GM04504 (cell line): ENCODE measurements at regions not wholly inside any gene's neighbourhood (a gene's known extent, or its start where the extent isn't known, plus 50 kb on each side); places are given as distances from the start of the nearest gene placed in this dataset.

Experiments used
- DNase-seq: peaks from one replicate; pipeline ENCODE4 v3.0.0-alpha.2; 2012; ENCODE audit warnings: low read depth

DNA sequence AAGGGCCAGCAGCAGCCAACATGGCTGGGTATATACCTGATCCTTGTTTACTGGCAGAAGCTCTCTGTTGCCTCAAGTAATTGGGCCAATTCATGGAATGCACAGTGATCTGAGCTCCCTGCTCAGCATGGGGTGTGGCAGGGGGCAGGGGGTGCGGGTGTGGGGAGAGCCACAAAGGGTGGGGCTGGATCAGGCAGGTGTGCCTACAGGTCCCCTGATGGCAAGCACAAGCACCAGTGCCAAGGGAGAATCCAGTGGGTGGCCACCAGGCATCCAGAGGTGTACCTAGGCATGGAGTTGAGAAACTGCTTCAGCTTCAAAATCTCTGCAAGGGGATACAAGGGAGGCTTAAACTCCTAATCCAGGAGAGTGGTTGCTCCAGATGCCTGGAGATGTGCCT, 235.8 kb upstream of the TLE4 start:
- no peak for DNase-seq

DNA sequence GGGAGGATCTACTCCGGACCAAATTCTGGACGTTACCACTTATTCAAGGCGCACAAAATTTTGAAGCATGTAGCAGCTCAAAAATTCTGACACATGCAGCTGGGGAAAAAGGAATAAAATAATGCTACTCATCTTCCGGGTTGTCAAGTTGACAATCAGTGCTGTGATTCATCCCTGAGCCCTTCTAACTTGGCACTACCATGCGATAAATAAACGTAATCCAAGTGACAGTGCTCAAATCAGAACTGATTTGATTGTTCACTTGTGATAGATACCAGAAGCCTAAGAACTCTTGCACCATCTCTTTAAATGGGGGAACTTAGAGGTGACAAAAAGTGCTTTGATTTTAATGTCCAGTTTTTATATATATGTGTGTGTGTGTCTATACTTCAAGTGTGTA, 230.2 kb upstream of the TLE4 start:
- DNase-seq = no peak

DNA sequence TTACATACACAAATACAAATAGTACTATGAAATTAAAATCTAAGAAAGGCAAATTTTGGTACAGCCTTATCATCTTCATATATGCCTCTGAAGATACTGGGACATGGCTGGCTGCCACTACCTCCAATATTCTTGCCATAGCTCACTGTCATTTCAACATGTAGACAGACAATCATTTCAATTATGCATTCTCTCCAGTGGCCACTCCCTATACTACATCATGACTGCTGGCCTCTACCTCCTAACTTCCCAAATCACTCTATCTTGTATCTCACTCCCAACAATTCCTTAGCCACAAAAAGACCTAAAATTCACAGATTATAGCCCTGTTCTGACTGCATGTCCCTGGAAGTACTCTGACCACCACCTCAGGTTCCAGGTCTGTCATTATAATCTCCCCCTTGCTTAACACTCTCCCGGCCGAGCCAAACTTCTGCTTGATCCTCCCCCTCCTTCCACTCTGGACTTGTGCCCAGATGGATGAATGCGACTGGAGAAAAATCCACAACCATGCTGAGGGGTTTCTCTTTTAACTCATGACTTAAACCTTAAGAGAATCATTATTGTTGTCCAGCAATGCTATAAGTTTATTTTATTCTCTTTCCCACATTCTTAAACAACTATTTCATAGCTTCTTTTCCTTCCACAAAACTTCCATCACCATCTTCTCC, 225.3 kb upstream of the TLE4 start:
- DNase-seq = no peak

DNA sequence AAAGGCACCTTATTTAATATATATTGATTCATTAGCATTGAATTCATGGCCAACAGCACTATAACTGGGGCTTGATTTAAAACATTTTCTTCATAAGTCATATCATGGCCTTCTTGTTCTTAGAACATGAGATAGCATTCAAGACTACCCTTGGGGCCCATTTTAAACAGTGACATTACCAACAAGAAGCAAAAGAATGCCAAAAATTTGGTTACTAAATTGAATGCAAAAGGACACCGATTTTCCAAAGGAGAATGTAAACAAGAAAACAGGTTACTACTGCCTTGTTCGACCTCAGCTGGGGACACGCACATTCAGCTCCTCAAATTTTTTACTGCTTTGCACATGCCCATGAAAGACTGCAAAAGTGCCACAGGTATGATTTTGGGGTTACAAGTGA, 219.4 kb upstream of the TLE4 start:
- DNase-seq = no peak

DNA sequence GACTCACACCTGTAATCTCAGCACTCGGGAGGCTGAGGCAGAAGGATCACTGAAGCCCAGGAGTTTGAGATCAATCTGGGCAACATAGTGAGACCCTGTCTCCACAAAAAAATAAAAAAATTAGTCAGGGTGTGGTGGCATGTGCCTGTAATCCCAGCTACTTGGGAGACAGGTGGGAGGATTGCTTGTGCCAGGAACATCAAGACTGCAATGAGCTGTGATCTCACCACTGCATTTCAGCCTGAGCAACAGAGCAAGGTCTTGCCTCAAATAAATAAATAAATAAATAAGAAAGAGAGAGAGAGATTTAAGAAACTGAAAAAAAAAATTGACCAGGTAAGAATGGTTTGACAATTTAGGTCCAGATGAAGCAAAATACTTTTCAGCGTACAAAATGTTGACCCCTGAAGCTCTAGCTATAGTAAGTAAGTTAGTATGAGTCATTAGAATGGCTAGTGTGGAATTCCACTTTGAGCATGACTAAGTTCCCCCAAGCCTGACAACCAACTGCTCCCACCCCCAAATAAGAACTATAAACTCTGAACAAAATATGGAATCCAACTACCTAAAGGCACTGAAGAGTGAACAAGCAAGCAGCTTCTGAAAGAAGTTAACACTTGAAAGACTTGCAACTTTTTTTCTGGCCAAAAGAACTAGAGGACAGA, 217.8 kb upstream of the TLE4 start:
- DNase-seq = peak; percentile 10

DNA sequence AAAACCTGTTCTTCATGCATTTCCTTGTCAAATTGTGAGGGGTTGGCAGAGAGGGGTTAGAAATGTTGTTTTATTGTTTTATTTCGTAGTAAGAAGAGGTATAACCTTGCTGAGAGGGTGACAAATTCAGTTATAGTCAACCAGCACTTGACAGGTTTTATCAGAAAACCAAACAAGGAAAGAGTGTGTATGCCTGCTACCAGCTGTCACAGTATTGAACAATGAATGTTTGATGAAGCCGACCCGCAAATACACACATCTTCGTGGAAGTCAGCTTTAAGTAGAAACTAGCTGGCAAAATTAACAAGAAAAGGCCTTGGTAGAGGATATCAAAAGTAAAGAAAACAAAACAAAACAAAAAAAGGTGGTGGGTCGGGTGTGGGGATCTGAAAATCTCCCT, 214.6 kb upstream of the TLE4 start:
- DNase-seq = no peak

DNA sequence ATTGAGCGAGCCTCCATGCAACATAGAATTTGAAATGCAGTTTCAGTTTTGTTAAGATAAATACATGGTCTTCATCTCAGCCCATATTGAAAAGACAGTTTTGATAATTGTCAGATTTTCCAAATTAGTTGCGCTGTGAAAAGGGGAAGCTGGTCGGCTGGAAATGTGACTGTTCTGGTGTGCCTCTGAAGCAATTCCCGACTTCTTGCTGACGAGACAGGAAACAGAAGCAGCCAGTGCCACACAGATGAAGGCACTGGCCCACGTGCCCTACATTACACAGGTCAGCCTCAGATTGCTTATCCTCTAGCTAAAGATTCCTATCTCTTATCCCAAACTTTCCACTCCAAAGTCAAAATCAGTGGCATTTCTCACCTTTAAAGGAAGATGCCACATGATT, 214.1 kb upstream of the TLE4 start:
- no peak for DNase-seq

DNA sequence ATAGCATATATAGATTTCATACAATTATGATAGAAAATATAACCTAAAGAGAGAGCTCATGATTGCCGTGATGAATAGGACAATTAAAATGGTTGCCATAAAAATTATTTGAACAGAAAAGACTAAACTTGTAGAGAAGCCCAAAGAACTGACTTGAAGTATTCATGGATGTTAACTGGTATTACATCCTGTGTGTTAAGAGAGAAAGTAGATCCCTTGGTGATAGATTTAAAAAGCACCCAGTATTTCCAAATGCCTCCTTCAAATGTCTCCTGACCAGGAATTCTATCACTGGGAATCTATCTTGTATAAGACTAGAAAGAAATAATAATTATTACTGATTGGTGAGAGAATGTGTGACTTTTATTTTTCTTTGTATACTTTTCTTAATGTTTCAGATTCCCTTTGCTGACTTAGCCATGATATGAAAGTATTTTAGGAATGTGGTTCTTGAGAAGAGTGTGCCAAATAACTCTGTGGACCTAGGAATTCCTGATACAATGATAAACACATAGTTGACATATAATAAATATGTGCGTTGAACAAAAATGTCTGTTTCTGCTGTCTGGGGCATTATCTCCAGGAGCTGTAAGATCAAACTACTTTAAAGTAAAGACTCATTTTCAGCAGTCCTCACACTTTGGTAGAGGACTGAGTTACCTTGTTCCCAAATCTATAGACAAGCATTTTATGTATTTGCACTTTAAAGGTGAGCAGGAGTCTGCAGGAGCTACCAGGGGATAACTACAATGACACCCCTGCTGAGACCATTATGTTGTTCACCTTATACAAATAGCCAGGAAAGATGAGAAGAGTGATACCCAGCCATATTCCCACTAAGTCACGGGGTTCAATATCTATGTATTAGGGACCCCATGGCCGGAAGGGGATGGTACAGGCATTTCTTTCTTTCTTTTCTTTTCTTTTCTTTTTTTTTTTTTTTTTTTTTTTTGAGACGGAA, 211.1 kb upstream of the TLE4 start:
- DNase-seq = no peak

DNA sequence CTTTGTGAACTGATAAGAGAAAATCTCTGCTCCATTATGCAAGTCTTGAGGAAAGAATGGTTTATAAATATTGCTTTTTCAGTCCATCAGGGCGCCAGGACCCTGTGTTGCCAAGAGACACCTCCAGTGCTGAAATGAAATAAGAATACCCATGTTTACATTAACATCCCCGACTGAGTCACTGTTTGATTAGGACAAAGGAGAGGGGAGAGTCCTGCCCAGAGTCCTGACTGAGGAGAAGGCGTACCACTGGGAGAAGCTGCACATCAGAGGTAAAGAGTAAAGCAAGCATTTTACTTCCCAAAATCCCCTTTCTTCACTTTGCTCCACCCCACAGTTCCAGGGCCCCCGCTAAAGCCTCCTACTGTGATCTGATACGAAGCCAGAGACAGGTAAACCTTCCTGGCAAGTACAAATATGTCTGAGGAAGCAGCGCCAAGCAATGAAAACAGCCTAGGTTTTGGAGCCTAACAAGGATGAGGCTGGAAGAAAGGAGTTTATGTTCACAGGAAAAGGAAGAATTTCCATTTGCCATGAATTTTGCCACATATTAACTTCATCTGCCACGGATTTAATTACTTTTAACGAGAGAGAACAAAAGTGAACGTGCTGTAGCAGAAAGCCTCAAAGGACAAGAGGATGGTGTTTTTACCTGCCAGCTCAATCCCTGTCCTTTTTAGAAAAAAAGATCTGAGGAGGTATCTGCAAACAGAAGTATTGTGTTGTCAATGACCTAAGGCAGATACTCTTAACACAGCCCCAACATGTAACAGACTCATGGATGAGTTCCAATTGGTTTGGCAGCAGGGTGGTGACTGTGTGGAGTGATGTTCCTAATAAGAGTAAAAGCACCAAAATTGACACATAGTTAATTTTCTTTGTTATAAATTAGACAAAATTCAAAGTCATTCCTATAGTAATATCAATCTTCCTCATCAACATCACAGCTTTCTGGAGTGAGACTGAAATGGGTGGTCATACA, 209.4 kb upstream of the TLE4 start:
- DNase-seq = no peak

DNA sequence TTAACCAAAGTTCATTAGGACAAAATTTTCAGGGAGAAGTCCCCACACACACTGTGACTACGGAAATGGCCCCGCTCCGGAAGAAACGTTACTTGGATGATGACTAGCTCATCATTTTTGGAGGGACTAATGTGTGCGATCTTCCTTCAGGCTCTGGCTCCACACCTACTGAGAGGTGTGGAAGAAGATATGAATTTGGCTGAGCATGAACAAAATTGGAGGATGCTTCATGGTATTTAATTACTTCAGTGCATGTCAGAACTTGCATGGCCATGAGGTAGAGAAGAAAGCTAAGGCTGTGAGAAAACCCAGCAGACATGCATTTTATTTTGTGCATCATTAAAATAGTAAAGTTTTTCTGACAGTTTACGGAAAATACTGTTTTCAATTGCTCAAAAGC, 202.1 kb upstream of the TLE4 start:
- DNase-seq = no peak

DNA sequence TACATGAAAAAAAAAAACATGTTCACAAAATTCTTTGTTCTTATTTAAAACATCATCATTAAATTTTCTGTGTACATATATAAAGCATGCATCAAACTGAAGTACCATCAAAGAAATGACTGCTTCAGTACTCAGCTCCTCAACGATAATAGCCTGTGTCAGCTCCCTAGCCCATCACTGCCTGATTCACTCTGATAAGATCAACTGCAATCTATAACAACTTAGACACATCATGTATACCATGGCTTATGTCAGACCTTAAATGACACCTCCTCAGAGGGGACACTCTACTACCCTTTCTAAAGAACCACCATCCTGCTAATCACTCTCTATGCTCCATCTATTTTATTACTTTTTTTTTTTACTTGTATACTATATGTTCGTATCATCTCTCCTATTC, 200.5 kb upstream of the TLE4 start:
- DNase-seq = no peak

DNA sequence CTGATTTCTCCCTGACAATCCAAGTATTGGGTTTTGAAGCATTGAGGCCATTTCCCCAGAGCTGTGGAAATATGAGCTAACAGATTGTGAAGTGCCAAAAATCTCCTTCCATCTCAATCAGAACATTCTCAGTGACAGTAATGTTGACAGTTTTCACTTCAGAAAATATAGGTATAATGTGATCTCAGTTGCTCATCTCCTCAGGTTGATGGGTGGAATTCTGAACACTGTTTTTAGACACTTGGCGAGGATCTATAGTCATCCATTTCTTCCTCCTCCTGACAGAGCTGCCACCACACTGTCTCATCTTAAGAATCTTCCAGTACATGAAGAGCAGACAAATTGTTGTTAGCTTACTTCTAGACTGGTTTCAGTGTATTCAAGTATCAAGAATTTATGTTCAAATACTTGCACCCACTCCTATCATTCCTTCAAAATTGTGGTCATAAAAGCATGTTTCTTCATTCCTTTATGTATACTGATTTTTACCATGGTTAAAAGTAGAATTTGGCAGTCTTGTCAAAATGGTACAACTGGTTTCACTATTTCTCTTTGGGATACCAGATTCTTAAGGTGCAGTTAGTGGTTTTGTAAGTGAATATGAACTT, 199.7 kb upstream of the TLE4 start:
- no peak for DNase-seq

DNA sequence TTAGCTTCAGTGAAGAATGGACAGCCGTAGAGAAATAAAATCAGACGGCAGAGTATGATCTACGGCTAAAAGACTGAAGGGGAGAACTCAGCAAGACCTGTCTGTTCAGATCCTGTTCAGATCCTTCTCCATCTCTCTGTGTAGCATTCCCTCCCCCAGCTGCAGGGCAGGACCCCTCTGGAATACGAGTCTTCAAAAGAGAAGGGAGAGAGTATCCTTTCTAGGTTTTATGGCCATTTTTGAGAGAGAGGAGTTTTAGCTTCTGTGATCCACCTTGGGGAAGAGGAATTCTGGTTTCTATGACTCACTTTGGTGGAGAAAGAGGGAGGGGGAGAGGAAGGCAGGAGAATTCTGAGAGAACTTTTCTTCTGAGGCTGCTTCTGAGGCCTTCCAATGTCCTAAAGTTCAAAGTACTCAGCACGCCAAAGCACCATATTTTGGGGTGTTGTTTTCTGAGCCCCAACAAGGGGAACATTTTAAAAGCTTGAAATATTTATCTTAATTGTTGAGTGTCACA, 194.4 kb upstream of the TLE4 start:
- DNase-seq = no peak

DNA sequence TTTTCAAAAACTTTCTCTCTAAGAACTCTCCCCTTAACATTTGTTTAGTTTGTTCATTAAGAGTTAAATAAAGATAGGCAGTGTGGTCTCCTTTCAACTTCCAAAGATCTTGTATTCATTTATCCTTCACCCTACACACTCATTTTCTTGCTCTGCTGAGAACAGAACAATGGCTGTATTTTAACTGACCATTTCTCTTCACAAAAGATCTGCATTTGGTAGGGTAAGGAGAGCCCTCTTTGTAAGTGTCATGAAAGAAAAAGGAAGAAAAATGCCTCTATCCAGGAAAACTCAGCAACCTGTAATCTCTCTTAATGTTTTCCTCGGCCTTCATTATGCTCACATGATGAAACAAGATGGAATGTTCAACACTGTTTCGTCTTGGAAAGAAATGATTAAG, 193.7 kb upstream of the TLE4 start:
- DNase-seq = no peak

DNA sequence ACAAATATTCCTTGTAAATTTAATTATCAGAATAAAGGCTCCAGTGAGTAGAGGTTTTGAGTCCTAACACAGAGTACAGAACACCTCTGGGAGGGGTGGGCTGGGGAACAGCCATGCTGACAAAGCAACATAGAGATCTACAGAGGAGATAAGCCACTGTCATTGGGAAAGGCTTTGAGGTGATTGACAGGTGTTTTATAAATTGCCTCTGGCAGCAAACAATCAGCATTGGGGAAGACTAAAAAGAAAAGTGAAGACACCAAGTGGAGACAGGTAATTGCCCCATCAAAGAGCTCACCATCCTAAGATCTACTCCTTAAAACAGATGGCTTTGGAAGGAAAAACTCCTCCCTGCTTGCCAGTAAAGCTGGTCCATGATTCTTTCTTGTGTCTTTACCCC, 189.7 kb upstream of the TLE4 start:
- no peak for DNase-seq

DNA sequence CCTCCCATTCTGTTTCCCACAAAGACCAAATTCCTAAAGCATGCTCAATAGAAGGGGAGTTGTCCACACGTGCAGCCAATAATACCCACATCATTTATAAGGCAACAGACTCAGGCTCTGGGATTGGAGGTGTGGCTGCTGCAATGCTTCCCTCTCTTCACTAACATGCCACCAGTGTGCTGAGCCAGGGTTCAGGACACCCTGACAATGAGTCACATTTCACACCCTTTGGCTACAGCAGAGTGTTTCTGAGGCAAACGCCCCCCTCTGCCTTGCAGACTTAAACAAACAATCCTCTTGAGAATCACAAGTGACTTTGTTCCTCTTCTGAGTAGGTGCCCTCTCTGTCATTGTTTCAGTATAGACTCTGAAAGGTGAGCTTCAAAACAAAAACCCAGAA, 189.3 kb upstream of the TLE4 start:
- no peak for DNase-seq

DNA sequence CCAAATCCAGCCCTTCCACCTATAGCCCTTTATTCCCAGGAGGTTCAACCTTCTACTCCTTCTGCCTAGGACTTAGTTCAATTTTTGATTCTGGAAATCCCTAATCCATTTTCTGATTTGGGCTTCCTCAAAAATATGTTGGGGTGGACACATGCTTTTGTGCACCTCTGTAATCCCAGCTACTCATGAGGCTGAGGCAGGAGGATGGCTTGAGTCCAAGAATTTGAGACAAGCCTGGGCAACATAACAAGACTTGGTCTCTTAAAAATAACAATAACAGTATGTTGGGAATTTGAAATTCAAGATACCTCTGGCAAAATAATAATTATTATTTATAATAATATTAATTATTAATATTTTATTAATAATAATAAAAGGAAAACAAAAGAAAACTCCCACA, 188.7 kb upstream of the TLE4 start:
- DNase-seq = no peak

DNA sequence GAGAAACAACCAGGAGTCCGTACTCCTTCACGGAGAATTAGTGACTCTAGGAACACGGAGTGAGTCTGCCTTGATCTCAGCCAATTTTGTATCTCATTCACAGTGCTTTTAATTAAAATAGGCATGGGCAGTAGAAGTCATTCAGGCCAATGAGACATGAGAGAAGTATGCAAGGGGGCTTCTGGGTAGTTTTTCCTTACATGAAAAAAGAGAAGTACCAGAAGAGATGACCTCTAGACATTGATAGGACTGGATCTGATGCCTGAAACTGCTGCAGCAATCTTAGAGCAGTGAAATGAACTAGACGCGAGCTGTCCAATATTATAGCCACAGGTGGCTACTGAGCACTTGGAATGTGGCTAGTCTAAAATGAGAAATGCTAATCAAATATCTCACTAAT, 187.7 kb upstream of the TLE4 start:
- no peak for DNase-seq

DNA sequence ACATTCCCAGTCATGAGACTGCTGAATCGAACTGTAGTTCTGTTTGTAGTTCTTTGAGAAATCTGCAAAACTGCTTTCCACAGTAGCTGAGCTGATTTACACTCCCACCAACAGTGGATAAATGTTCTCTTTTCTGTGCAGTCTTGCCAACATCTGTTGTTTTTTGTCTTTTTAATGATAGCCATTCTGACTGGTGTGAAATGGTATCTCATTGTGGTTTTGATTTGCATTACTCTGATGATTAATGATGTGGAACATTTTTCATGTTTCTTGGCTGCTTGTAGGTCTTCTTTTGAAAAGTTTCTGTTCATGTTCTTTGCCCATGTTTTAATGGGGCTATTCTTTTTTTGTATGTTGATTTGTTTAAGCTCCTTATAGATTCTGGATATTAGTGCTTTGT, 187.3 kb upstream of the TLE4 start:
- DNase-seq = no peak

DNA sequence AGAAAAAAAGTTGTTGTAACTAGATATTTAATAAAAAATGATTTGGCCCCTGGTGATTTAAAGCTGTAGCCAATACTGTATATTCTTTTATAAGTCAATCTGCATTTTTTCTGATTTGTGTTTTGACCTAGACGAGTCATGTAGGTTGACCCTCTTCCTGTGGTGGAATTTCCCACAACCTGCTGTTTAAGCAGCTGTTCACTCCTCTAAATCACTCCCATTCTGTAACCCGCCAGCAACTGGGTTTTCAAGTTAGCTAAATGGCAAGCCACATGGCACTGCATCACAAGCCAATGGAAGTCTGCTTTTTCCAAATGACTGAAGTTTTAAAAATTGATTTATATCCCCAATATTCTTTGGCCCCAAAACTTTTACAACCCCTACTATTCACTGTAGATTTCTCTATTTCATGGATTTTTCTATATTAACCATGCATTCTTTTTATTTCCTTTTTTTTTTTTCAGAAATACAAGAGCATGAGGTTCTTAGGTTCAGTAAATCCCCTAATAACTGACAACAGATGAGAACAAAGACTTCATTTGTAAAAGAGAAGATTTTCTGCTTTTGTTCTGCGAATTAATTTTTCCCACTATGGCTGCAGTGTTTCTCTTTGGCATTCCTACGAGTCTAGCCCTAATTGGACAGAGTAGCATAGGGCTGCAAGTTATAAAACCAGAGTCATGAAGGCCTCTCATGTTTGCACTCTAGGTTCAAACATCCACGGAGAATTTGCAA, 184.5 kb upstream of the TLE4 start:
- no peak for DNase-seq
